ENCODE measurements at regions not wholly inside any gene's neighbourhood (a gene's known extent, or its start where the extent isn't known, plus 50 kb on each side); places are given as distances from the start of the nearest gene placed in this dataset.

GRCh38 chr6:100307561-100307960 is 157.2 kb downstream of the SIM1 start:
- H2AFZ ChIP-seq (ENCODE audit: low read depth, low read length, severe bottlenecking), result no peak overlapping the region
- no peaks in the 10 kb centered on the region for H3K79me2 ChIP-seq (ENCODE audit: insufficient read depth, low read length)
- no peaks in the 10 kb centered on the region for H4K20me1 ChIP-seq (ENCODE audit: low read depth, low read length)
- no peaks in the 10 kb centered on the region for H3K9me2 ChIP-seq (replicated peaks; ENCODE audit: insufficient read depth, low read length)
- H3F3A ChIP-seq (ENCODE audit: insufficient read depth), result no peaks in the 10 kb centered on the region
- no peak overlapping the region for H3K9ac ChIP-seq (ENCODE audit: low read length)
- TF ChIP-seq EZH2phosphoT487 (conservative IDR thresholded peaks at IDR 0.05; ENCODE audit: low read length), result no peak
- TF ChIP-seq CTCF (IDR thresholded peaks at IDR 0.05; ENCODE audit: insufficient read depth, low read length, poor library complexity, severe bottlenecking), result no peak
- no peaks in the 10 kb centered on the region for H3K27me3 ChIP-seq (ENCODE audit: low read length)
- H3K27ac ChIP-seq (ENCODE audit: low read depth, low read length), result no peak overlapping the region
- H3K4me2 ChIP-seq (ENCODE audit: low read depth, low read length, poor library complexity, severe bottlenecking), result no peak overlapping the region
- no peak overlapping the region for H3K4me3 ChIP-seq (ENCODE audit: insufficient read depth, low read length, poor library complexity, severe bottlenecking)
- H3K36me3 ChIP-seq (ENCODE audit: low read length), result no peaks in the 10 kb centered on the region
- no peaks in the 10 kb centered on the region for H3K9me3 ChIP-seq (ENCODE audit: insufficient read depth, low read length)

GRCh38 chr6:100305209-100305869 is 159.4 kb downstream of the SIM1 start:
- no peak overlapping the region for H3K4me2 ChIP-seq (ENCODE audit: low read depth, low read length, poor library complexity, severe bottlenecking)
- H2AFZ ChIP-seq (ENCODE audit: low read depth, low read length, severe bottlenecking), result no peak overlapping the region
- no peak overlapping the region for H3K9ac ChIP-seq (ENCODE audit: low read length)

GRCh38 chr6:100304575-100304974 is 160.1 kb downstream of the SIM1 start:
- H3K79me2 ChIP-seq (ENCODE audit: insufficient read depth, low read length), result no peaks in the 10 kb centered on the region
- no peak overlapping the region for H3K4me2 ChIP-seq (ENCODE audit: low read depth, low read length, poor library complexity, severe bottlenecking)
- H3K27me3 ChIP-seq (ENCODE audit: low read length), result no peaks in the 10 kb centered on the region
- H3K27ac ChIP-seq (ENCODE audit: low read depth, low read length), result no peak overlapping the region
- no peak overlapping the region for H3K9ac ChIP-seq (ENCODE audit: low read length)
- H3K4me3 ChIP-seq (ENCODE audit: insufficient read depth, low read length, poor library complexity, severe bottlenecking), result no peak overlapping the region
- H4K20me1 ChIP-seq (ENCODE audit: low read depth, low read length), result no peaks in the 10 kb centered on the region
- H3K36me3 ChIP-seq (ENCODE audit: low read length), result no peaks in the 10 kb centered on the region
- H3K9me2 ChIP-seq (replicated peaks; ENCODE audit: insufficient read depth, low read length), result no peaks in the 10 kb centered on the region
- H3F3A ChIP-seq (ENCODE audit: insufficient read depth), result no peaks in the 10 kb centered on the region
- no peak for TF ChIP-seq CTCF (IDR thresholded peaks at IDR 0.05; ENCODE audit: insufficient read depth, low read length, poor library complexity, severe bottlenecking)
- TF ChIP-seq EZH2phosphoT487 (conservative IDR thresholded peaks at IDR 0.05; ENCODE audit: low read length), result no peak
- H2AFZ ChIP-seq (ENCODE audit: low read depth, low read length, severe bottlenecking), result no peak overlapping the region
- no peaks in the 10 kb centered on the region for H3K9me3 ChIP-seq (ENCODE audit: insufficient read depth, low read length)

More at GRCh38 chr6:100305209-100305869, 159.4 kb downstream of the SIM1 start:
- no peaks in the 10 kb centered on the region for H3K9me2 ChIP-seq (replicated peaks; ENCODE audit: insufficient read depth, low read length)
- H4K20me1 ChIP-seq (ENCODE audit: low read depth, low read length), result no peaks in the 10 kb centered on the region
- no peak overlapping the region for H3K4me3 ChIP-seq (ENCODE audit: insufficient read depth, low read length, poor library complexity, severe bottlenecking)
- H3F3A ChIP-seq (ENCODE audit: insufficient read depth), result no peaks in the 10 kb centered on the region
- H3K36me3 ChIP-seq (ENCODE audit: low read length), result no peaks in the 10 kb centered on the region
- H3K79me2 ChIP-seq (ENCODE audit: insufficient read depth, low read length), result no peaks in the 10 kb centered on the region
- no peak overlapping the region for H3K27ac ChIP-seq (ENCODE audit: low read depth, low read length)
- no peaks in the 10 kb centered on the region for H3K27me3 ChIP-seq (ENCODE audit: low read length)
- no peaks in the 10 kb centered on the region for H3K9me3 ChIP-seq (ENCODE audit: insufficient read depth, low read length)
- TF ChIP-seq EZH2phosphoT487 (conservative IDR thresholded peaks at IDR 0.05; ENCODE audit: low read length), result no peak
- no peak for TF ChIP-seq CTCF (IDR thresholded peaks at IDR 0.05; ENCODE audit: insufficient read depth, low read length, poor library complexity, severe bottlenecking)
